Central memory CD8-positive, alpha-beta T cell (primary cell): ENCODE measurements at regions not wholly inside any gene's neighbourhood (a gene's known extent, or its start where the extent isn't known, plus 50 kb on each side); places are given as distances from the start of the nearest gene placed in this dataset.

ENCODE experiments used
- ATAC-seq: fragments of 150-1000 bp; cut with Tn5 transposase; replicated peaks from 2 replicates; pipeline ENCODE4 v1.10.0; 2022; ENCODE audit warnings: mild to moderate bottlenecking, moderate FRiP score, moderate number of reproducible peaks; ENCODE audit not compliant: poor library complexity, severe bottlenecking; ENCODE audit errors: extremely low read depth
- DNase-seq, 2 donors: peaks; one replicate each; pipeline ENCODE4 v3.0.0; 2021; ENCODE audit warnings: low spot score in 2 of 2
- H3K27ac Mint-ChIP-seq: one replicate; pipeline ENCODE4 v1.8.0; 2022; ENCODE audit warnings: low read depth, mild to moderate bottlenecking, moderate library complexity, mixed read lengths
- H3K27me3 Mint-ChIP-seq: one replicate; pipeline ENCODE4 v1.8.0; 2022; ENCODE audit warnings: mixed read lengths
- H3K36me3 Mint-ChIP-seq: one replicate; pipeline ENCODE4 v1.8.0; 2022; ENCODE audit warnings: mild to moderate bottlenecking, moderate library complexity, mixed read lengths; ENCODE audit not compliant: insufficient read depth
- H3K4me1 Mint-ChIP-seq: one replicate; pipeline ENCODE4 v1.8.0; 2022; ENCODE audit warnings: mixed read lengths
- H3K4me3 Mint-ChIP-seq: one replicate; pipeline ENCODE4 v1.8.0; 2022; ENCODE audit warnings: mild to moderate bottlenecking, moderate library complexity, mixed read lengths
- H3K9me3 Mint-ChIP-seq: one replicate; pipeline ENCODE4 v1.8.0; 2022; ENCODE audit warnings: mixed read lengths

DNA sequence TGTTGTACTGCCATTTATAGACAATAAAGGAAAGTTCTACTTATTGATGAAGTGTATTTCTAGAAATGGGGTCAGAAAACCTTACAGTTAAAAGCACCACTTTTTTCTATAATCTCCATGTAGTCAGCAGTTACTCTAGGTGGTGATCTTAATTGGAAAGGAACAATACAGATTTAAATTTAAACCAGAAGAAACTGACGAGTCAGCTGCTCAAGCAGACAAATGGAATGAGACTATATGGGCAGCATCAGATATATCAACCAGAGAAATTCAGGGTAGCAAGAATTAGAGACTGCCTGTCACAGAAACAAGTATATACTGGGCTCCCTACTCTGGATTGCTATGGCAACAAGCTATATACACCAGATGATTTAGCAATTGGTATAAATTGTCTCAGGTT lies 99.6 kb upstream of the SCG2 start:
- Mint-ChIP-seq H3K27ac (no peak overlapping the region), H3K4me3 (no peak overlapping the region), H3K27me3 (no peaks in the 10 kb centered on the region), H3K36me3 (no peaks in the 10 kb centered on the region), H3K9me3 (no peaks in the 10 kb centered on the region), H3K4me1 (no peaks in the 10 kb centered on the region)
- ATAC-seq = no peak
- DNase-seq = no peak

DNA sequence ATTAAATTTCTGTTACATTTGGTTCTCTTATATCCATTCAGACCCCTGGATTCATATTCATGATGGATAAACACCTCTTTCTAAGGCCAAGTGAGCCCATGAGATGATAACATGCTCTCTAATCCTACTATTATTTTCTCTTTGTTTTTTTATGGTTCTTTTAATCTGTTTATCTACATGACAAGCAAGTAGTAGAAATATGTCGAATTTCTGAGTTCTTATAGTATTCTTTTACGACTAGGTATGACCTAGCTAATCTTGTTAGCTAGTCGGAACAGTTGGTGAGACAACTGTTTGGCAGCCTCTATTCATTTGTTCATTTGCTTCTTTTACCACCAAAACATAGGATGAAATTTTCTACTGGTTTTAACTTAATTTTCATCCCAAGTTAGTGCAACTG lies 98.1 kb upstream of the SCG2 start:
- DNase-seq (no peak), ATAC-seq (no peak)
- H3K4me3 Mint-ChIP-seq = no peak overlapping the region
- H3K36me3 Mint-ChIP-seq = no peaks in the 10 kb centered on the region
- H3K27me3 Mint-ChIP-seq = no peaks in the 10 kb centered on the region
- no peak overlapping the region for H3K27ac Mint-ChIP-seq
- no peaks in the 10 kb centered on the region for H3K9me3 Mint-ChIP-seq
- no peaks in the 10 kb centered on the region for H3K4me1 Mint-ChIP-seq

DNA sequence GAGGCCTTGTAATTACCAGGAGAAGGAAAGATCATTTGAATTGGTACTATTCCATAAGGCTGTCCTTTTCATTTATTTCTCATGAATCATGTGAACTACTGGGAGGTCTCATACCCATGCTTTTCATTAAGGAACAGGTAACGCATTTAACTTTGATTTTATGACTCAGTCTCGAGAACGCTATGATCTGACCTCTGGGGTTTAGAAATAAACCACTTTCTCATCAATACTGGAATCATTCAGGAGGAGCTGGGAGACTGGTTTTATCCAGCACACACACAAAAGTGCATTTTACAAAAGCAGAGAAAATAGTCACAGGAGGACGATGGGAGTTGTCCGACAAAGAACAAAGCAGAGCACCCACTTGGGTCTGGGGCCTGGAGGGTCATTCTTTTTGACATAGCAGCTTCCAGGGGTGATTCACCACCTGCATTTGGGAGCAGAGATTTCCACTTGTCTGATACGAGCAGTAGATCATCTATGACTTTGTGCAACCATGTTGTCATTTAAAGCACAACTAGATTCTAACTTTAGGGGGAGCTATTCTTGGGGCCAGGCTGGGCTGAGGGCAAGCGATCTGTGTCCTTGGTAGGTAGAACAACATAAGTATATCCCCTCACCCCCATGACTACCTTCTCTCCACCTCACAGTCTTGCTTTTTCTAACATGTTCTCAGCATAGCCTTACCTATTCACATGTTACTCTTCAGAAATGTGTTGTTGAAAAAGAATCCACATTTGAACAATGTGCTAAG lies 95.9 kb upstream of the SCG2 start:
- H3K4me1 Mint-ChIP-seq = no peaks in the 10 kb centered on the region
- no peak overlapping the region for H3K27ac Mint-ChIP-seq
- H3K9me3 Mint-ChIP-seq = no peaks in the 10 kb centered on the region
- H3K27me3 Mint-ChIP-seq = no peaks in the 10 kb centered on the region
- no peak overlapping the region for H3K4me3 Mint-ChIP-seq
- DNase-seq = no peak
- no peaks in the 10 kb centered on the region for H3K36me3 Mint-ChIP-seq
- ATAC-seq = no peak

DNA sequence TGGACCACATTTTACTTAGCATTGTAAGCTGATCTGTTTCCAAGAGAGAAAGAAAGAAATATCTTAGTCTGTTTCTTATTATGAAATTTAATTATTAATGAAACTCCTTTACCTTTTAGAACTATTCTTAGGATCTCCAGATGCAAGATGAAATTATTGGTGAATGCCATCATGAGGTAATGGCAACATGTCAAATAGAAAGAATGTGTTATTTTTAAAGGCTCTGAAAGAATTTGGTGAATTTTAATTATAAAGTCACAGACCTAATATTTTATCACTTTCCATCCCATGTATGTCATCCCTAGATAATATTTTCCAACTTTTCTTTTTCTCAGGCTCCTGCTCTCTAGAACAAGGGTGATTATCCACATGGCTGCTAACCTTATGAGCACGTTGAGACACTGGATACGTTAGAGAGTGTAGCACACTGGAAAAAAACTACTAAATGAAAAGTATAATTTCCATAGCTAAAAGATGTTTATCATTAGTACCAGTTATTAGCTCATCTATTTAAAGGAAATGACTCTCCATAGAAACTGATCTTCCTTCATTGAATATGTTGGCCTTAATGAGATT lies 95.2 kb upstream of the SCG2 start:
- Mint-ChIP-seq H3K27ac (no peak overlapping the region), H3K9me3 (no peaks in the 10 kb centered on the region), H3K4me1 (no peaks in the 10 kb centered on the region)

DNA sequence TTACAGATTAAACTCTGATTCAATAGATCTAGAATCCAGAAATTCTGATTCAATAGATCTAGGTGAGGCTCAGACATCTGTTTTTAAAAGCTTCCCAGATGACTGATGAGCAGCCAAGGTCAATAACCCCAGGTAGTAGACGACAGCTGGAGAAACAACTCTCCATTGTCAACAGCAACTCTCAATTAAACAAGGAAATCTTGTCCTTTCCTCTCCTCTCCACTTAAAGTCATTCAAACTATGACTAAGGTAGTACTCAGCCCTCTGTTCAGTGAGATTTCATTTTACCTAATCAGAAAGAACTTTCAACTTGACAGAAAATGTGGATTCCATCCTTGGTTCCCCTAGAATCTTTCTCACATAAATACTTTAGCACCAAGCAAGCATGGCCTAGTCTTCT lies 94.6 kb upstream of the SCG2 start:
- H3K36me3 Mint-ChIP-seq = no peaks in the 10 kb centered on the region
- H3K27me3 Mint-ChIP-seq = no peaks in the 10 kb centered on the region
- ATAC-seq = no peak
- DNase-seq = no peak
- H3K9me3 Mint-ChIP-seq = no peaks in the 10 kb centered on the region
- no peak overlapping the region for H3K4me3 Mint-ChIP-seq
- H3K4me1 Mint-ChIP-seq = no peaks in the 10 kb centered on the region
- H3K27ac Mint-ChIP-seq = no peak overlapping the region

More for the DNA sequence above, 95.2 kb upstream of the SCG2 start:
- Mint-ChIP-seq H3K36me3 (no peaks in the 10 kb centered on the region), H3K27me3 (no peaks in the 10 kb centered on the region), H3K4me3 (no peak overlapping the region)
- DNase-seq (no peak), ATAC-seq (no peak)

DNA sequence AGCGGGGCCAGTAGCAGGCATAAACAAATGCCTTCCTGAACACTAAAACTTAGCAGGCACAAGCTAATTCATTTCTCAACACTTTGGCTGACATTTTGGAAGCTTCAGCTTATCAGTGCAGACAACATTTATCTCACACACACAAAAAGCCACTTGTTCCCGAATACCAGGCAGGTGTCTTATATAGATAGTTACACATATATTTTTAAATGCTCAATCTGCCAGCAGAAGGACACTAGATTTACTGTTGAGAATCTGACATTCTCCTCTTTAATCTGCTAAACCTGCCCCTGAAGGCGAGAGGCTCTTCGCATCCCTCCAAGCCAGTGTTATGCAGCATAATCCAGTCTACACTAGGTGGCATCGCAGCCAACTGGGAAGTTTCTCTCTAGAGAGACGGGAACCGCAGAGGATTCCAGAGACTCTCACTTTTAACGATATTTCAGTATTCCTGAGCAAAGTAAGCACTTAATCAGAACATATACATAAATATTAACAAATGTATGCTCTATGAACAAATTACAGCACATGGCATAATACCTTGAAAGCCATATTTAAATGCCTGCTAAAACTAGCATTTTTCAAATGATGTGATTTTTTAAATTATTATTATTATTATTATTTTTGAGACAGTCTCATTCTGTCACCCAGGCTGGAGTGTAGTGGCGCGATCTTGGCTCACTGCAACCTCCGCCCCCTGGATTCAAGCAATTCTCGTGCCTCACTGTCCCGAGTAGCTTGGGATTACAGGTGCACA lies 90.2 kb upstream of the SCG2 start:
- DNase-seq = no peak
- H3K4me3 Mint-ChIP-seq = no peak overlapping the region
- no peak for ATAC-seq
- no peaks in the 10 kb centered on the region for H3K36me3 Mint-ChIP-seq
- no peaks in the 10 kb centered on the region for H3K9me3 Mint-ChIP-seq
- H3K4me1 Mint-ChIP-seq = no peaks in the 10 kb centered on the region
- H3K27ac Mint-ChIP-seq = no peak overlapping the region
- H3K27me3 Mint-ChIP-seq = no peaks in the 10 kb centered on the region

DNA sequence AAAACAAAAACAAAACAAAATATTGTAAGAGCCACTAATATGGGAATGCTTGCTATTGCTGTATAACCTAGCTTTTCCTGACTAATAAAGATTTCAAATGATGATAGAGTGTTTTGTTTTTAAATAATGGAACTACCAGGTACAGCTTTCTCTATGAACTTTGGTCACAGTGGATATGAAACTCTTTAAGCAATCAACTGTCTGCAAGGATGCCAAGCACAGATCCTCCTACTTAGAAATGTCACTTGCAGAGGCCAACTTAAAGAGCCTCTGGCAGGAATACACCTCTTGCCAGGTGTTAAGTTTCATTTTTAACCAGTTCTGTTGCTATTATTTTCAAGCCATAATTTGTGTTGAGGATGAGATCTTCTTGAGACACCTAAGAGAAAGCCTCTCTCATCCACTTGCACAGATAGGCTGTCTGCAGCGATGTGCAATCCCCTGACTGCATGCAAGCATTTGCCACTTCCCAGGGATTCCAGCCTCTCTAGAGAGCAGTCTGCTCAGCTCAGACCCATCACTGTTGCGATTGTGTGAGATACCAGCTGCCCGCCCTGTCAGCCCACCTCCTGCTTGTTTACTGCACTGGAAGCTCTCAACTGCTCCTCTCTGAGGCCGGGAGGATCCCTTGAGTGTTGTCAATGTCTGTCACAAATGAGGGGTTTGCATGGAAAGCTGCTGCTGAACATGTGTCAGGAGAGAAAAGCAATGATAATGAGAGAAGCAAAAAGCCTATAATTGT lies 86.1 kb upstream of the SCG2 start:
- Mint-ChIP-seq H3K4me1 (no peaks in the 10 kb centered on the region), H3K4me3 (no peak overlapping the region), H3K9me3 (no peaks in the 10 kb centered on the region), H3K27me3 (no peaks in the 10 kb centered on the region), H3K36me3 (no peaks in the 10 kb centered on the region), H3K27ac (no peak overlapping the region)
- DNase-seq (no peak), ATAC-seq (no peak)

DNA sequence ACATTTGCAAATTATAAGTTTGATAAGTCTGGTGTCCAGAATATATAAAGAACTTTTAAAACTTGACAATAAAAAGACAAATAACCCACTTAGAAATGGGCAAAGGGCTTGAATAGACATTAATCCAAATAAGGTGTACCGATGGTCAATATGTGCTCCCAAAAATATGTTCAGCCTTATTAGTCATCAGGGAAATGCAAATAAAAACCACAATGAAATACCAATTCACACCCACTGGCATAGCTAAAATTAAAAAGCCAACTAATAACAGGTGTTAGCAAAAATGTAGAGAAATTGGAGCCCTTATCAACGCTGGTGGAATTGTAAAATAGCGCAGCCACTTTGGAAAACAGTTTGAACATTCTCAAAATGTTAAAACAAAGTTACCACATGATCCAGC lies 79.0 kb upstream of the SCG2 start:
- Mint-ChIP-seq H3K4me3 (no peak overlapping the region), H3K27ac (no peak overlapping the region), H3K4me1 (no peaks in the 10 kb centered on the region), H3K9me3 (no peaks in the 10 kb centered on the region), H3K36me3 (no peaks in the 10 kb centered on the region), H3K27me3 (no peaks in the 10 kb centered on the region)
- DNase-seq (no peak), ATAC-seq (no peak)

DNA sequence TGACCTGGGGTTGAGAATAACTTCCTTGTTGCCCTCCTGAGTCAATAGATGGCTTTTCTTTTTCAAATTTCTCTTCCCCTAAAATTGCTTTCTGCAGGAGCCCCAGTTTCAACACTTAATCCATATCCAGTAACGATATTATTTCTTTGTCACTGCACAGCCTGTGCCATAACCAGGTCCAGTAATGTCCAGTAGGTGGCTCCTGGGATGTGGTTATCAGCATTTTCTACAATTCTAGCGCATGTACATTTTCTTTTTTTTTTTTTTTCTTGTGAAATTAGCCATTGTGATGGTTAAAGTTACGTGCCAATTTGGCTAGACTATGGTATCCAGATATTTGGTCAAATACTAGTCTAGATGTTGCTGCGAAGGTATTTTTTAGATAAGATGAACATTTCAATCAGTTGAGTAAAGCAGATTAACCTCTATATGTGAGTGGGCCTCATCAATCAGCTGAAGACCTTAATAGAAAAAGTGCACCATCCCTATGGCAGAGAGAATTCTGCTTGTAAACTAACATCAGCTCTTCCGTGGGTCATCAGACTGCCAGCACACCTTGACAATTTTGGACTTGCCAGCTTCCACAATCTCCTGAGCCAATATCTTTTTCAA lies 72.9 kb upstream of the SCG2 start:
- peaks cover 21% of the 10 kb centered on the region for H3K27me3 Mint-ChIP-seq
- H3K36me3 Mint-ChIP-seq = no peaks in the 10 kb centered on the region
- H3K9me3 Mint-ChIP-seq = no peaks in the 10 kb centered on the region
- ATAC-seq = no peak
- H3K4me1 Mint-ChIP-seq = no peaks in the 10 kb centered on the region
- DNase-seq = no peak
- H3K4me3 Mint-ChIP-seq = no peak overlapping the region
- no peak overlapping the region for H3K27ac Mint-ChIP-seq

DNA sequence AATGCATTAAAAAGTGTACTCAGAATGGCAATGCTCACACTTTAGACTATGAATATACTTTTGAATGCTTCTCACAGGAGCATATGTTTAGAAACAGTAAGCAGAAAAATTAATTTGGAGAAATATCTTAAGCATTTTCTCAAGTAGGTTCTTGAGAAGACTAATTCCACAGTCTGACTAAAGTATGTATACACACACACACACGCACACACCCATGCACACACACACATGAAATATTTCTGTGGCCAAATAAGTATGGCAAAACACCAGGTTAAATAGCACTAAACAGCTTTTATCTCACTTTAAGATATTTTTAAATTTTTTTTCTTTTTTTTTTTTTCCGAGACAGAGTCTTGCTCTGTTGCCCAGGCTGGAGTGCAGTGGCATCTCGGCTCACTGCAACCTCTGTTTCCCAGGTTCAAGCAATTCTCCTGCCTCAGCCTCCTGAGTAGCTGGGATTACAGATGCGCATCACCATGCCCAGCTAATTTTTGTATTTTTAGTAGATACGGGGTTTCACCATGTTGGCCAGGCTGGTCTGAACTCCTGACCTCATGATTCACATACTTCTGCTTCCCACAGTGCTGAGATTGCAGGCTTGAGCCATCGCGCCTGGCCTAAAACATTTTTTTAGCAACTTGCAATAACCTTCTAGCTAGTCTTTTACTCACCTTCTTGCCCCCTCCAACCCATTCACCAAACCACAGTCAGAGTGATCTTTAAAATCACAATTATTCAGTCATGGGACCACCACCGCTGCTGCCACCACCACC lies 67.5 kb upstream of the SCG2 start:
- Mint-ChIP-seq H3K4me3 (no peak overlapping the region), H3K27me3 (peaks cover 33% of the 10 kb centered on the region), H3K27ac (no peak overlapping the region), H3K4me1 (no peaks in the 10 kb centered on the region), H3K9me3 (no peaks in the 10 kb centered on the region), H3K36me3 (no peaks in the 10 kb centered on the region)
- ATAC-seq (no peak), DNase-seq (no peak)

DNA sequence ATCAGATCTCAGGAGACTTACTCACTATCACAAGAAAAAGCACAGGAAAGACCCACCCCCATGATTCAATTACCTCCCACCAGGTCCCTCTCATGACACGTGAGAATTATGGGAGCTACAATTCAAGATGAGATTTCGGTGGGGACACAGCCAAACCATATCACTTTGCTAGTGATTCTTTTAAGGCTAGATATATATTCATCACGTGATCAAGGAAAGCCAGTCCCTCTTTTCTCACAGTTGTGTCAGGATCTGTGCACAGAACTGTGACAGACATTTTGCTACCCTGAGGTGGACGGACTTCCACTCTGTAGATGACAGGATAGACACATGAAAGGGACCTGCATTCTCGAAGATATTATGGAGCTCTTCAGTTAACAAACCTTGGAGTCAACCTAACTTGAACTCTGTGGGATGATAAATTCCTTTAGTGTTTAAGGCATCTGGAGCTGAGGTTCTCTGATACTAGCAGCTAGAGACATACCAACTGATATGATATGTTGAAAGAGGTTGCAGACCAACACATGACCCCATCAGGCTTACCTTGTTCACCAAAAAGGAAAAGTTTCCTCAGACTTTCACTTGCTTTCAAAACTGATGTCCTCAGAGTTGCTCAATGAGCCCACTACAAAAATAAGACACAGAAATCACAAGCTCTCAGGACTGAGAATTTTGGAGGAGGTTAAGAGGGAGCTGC lies 66.3 kb upstream of the SCG2 start:
- no peak overlapping the region for H3K4me3 Mint-ChIP-seq
- H3K27me3 Mint-ChIP-seq = peaks cover 40% of the 10 kb centered on the region
- ATAC-seq (no peak), DNase-seq (no peak)
- H3K36me3 Mint-ChIP-seq = no peaks in the 10 kb centered on the region
- no peak overlapping the region for H3K27ac Mint-ChIP-seq
- H3K4me1 Mint-ChIP-seq = no peaks in the 10 kb centered on the region
- H3K9me3 Mint-ChIP-seq = no peaks in the 10 kb centered on the region
